Spleen (tissue), 7 donors: ENCODE measurements at regions not wholly inside any gene's neighbourhood (a gene's known extent, or its start where the extent isn't known, plus 50 kb on each side); places are given as distances from the start of the nearest gene placed in this dataset.

Experiments used
- CTCF ChIP-seq, 11 experiments: fragments of 200-600 bp in 7 of 11; fragments of 450-650 bp in 4 of 11; sonication (generic) in 4 of 11; IDR thresholded peaks in 8 of 11; conservative IDR thresholded peaks in 3 of 11; 1 replicate in 7 of 11; 2 replicates in 4 of 11; pipeline versions ENCODE4 v1.4.0 to v1.8.0; 2016 to 2021; ENCODE audit warnings: antibody characterized with exemption in 11 of 11, inconsistent platforms in 4 of 11, mild to moderate bottlenecking in 1 of 11
- POLR2AphosphoS5 ChIP-seq, 3 donors: sonication (generic); formaldehyde crosslinking; IDR thresholded peaks; one replicate each; pipeline ENCODE4 v1.5.1; 2017; ENCODE audit warnings: antibody characterized with exemption in 3 of 3
- donor health status: DM: no; HTN: no; CAD: no; lungs with moderate emphysema.
- donor health status: DM: no; HTN: no; CAD: no.
- donor health status: DM: no; HTN: no; CAD: no.

DNA sequence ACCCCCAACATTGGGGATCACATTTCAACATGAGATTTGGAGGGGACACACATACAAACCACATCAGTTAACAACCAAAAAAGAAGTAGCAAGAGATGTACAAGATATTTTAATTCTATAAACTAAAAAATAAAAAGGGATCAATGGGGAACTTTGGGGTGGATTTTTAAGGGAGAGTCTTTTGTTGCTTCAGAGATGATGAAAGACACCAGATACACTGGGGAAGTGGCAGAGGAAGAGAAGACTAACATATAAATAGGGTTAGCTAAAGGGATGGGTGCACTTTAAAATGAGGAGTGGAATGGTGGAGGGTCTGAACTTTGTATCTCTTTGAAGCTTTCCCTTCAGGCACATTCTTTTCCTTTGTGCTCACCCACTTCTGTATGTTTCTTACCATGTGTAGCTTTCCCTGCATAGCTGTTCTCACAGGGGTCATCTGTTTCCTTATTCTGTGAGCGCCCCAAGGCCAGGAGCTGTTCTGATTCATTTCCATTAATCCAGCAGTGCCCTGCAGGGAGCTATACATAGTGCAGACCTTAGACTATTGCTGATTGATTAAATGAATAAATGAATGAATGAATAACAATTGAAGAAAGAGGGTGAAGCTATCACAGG, 531.6 kb upstream of the KLF4 start:
- TF ChIP-seq CTCF (IDR thresholded peaks at IDR 0.05 in 8 of 11, conservative IDR thresholded peaks at IDR 0.05 in 3 of 11) (no peak), POLR2AphosphoS5 (IDR thresholded peaks at IDR 0.05) (no peak)
